ENCODE measurements at regions not wholly inside any gene's neighbourhood (a gene's known extent, or its start where the extent isn't known, plus 50 kb on each side); places are given as distances from the start of the nearest gene placed in this dataset.

DNA sequence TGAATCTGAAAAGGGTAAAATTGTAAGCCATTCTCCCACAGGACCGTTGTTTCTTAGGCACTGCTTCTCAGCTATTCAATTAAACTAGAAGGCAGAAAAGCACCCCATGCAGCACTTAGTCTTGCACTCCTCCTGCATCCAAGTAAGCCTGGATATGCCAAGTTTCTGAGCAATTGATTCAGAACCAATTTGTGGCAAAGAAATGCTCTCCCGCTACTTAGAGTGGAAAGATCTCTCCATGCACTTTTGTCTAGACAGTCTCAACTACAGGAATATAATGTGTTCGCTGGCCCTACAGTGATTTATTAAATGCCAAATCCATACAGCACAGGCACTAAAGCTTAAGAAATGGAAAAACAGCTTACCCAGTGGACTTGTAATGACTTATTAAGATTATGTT is 338.5 kb downstream of the HACE1 start:
- TF ChIP-seq SMARCA5 (IDR thresholded peaks at IDR 0.05): no peak
- no peak for TF ChIP-seq CEBPB (IDR thresholded peaks at IDR 0.05; ENCODE audit: borderline replicate concordance in 1 of 2, low read depth in 2 of 2, low read length in 2 of 2)
- no peak for TF ChIP-seq SPI1 (IDR thresholded peaks at IDR 0.05; ENCODE audit: borderline replicate concordance, insufficient read depth, low read depth, low read length)
- no peak for TF ChIP-seq FOXM1 (IDR thresholded peaks at IDR 0.05; ENCODE audit: low read depth, low read length)
- TF ChIP-seq, protein P1, sequence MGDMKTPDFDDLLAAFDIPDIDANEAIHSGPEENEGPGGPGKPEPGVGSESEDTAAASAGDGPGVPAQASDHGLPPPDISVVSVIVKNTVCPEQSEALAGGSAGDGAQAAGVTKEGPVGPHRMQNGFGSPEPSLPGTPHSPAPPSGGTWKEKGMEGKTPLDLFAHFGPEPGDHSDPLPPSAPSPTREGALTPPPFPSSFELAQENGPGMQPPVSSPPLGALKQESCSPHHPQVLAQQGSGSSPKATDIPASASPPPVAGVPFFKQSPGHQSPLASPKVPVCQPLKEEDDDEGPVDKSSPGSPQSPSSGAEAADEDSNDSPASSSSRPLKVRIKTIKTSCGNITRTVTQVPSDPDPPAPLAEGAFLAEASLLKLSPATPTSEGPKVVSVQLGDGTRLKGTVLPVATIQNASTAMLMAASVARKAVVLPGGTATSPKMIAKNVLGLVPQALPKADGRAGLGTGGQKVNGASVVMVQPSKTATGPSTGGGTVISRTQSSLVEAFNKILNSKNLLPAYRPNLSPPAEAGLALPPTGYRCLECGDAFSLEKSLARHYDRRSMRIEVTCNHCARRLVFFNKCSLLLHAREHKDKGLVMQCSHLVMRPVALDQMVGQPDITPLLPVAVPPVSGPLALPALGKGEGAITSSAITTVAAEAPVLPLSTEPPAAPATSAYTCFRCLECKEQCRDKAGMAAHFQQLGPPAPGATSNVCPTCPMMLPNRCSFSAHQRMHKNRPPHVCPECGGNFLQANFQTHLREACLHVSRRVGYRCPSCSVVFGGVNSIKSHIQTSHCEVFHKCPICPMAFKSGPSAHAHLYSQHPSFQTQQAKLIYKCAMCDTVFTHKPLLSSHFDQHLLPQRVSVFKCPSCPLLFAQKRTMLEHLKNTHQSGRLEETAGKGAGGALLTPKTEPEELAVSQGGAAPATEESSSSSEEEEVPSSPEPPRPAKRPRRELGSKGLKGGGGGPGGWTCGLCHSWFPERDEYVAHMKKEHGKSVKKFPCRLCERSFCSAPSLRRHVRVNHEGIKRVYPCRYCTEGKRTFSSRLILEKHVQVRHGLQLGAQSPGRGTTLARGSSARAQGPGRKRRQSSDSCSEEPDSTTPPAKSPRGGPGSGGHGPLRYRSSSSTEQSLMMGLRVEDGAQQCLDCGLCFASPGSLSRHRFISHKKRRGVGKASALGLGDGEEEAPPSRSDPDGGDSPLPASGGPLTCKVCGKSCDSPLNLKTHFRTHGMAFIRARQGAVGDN (IDR thresholded peaks at IDR 0.05): no peak
- TF ChIP-seq LARP7 (IDR thresholded peaks at IDR 0.05): no peak
- TF ChIP-seq EZH2 (IDR thresholded peaks at IDR 0.05; ENCODE audit: borderline replicate concordance, control insufficient read depth, low read depth, low read length): no peak
- TF ChIP-seq KDM1A (IDR thresholded peaks at IDR 0.05; ENCODE audit: borderline replicate concordance): no peak
- 52% methylated on average over 3 of the region's 3 CpGs for WGBS (ENCODE audit: insufficient coverage, insufficient replicate concordance, low lambda C conversion rate, missing lambda C conversion rate)
- H3K79me2 ChIP-seq (ENCODE audit: control insufficient read depth, insufficient read depth, low read length): no peaks in the 10 kb centered on the region
- H3K4me3 ChIP-seq: no peak overlapping the region
- no peak overlapping the region for H3K9ac ChIP-seq (ENCODE audit: control insufficient read depth, insufficient read depth, low read length)
- FAIRE-seq (no peak), DNase-seq (ENCODE audit: low read depth, low spot score) (no peak), ATAC-seq (no peak)
- H3K27ac ChIP-seq (ENCODE audit: control insufficient read depth, insufficient read depth): no peak overlapping the region
- no peaks in the 10 kb centered on the region for H3K36me3 ChIP-seq (ENCODE audit: control insufficient read depth in 2 of 2, insufficient read depth in 2 of 2, low read length in 1 of 2)
- ChIA-PET SMC1A (ENCODE audit: uncharacterized antibody, unreplicated experiment) (no interaction called here), CTCF (interaction anchor here (0.6 kb wide), 1 partner anchor 450 kb away, joined by 3 read pairs; no protein-coding TSS in a partner anchor), RAD21 (ENCODE audit: unreplicated experiment) (no interaction called here), POLR2A (no interaction called here)
- no peak overlapping the region for H3K4me2 ChIP-seq (ENCODE audit: control insufficient read depth, insufficient read depth)
- no TSS peak for BruUV-seq (replicated peaks)
- H4K20me1 ChIP-seq (ENCODE audit: control insufficient read depth, insufficient read depth): no peaks in the 10 kb centered on the region
- H2AFZ ChIP-seq (ENCODE audit: control insufficient read depth, low read depth, low read length): no peak overlapping the region
- H3K9me3 ChIP-seq (replicated peaks; ENCODE audit: control insufficient read depth, insufficient read depth, low read length): no peaks in the 10 kb centered on the region
- H3K27me3 ChIP-seq (replicated peaks in 1 of 2; ENCODE audit: control insufficient read depth in 2 of 2, insufficient read depth in 2 of 2, low read length in 1 of 2): no peaks in the 10 kb centered on the region
- in situ Hi-C loops (cut with MboI): no loop called here
- H3K4me1 ChIP-seq (ENCODE audit: control insufficient read depth, insufficient read depth, low read length): no peaks in the 10 kb centered on the region
- intact Hi-C loops (cut with micrococcal nuclease; ENCODE audit: unreplicated experiment): loop anchor here (10.0 kb wide), 2 partner anchors 286 to 506 kb away; no protein-coding TSS in a partner anchor
